Stimulated activated CD8-positive, alpha-beta memory T cell treated with anti-CD3 and anti-CD28 coated beads, Interleukin-4, amount 100 ng/mL, for 24 hours (primary cell): ENCODE measurements at regions not wholly inside any gene's neighbourhood (a gene's known extent, or its start where the extent isn't known, plus 50 kb on each side); places are given as distances from the start of the nearest gene placed in this dataset.
"Not testable (repeated sequence)": the region's sequence is repeated elsewhere in the genome, so short reads cannot be mapped to it uniquely, and the experiment has no call there.

Experiments used
- DNase-seq: peaks from one replicate; pipeline ENCODE4 v3.0.0-alpha.2; 2020; ENCODE audit warnings: low read depth

GRCh38 chr4:74544655-74545361 lies 99.9 kb downstream of the AREG start:
- DNase-seq: no peak

GRCh38 chr4:74545448-74545847 lies 100.5 kb downstream of the AREG start:
- no peak for DNase-seq

- DNase-seq: no peak
These were observed 101.1 kb downstream of the AREG start for GRCh38 chr4:74546057-74546456.

GRCh38 chr4:74547042-74547441 lies 102.1 kb downstream of the AREG start:
- no peak for DNase-seq

GRCh38 chr4:74548561-74548960 lies 103.6 kb downstream of the AREG start:
- DNase-seq: no peak

GRCh38 chr4:74549936-74550335 lies 105.0 kb downstream of the AREG start:
- DNase-seq: no peak

- DNase-seq: no peak
These were observed 110.3 kb downstream of the AREG start for GRCh38 chr4:74555231-74555630.

- no peak for DNase-seq
These were observed 110.9 kb downstream of the AREG start for GRCh38 chr4:74555843-74556242.

- no peak for DNase-seq
These were observed 114.9 kb downstream of the AREG start for GRCh38 chr4:74559853-74560252.

GRCh38 chr4:74567981-74568380 lies 123.0 kb downstream of the AREG start:
- no peak for DNase-seq

- no peak for DNase-seq
These were observed 125.2 kb downstream of the AREG start for GRCh38 chr4:74570095-74570494.

- no peak for DNase-seq
These were observed 133.4 kb downstream of the AREG start for GRCh38 chr4:74578329-74578728.

- DNase-seq: not testable (repeated sequence)
These were observed 133.9 kb downstream of the AREG start for GRCh38 chr4:74578865-74579264.

- DNase-seq: no peak
These were observed 138.3 kb downstream of the AREG start for GRCh38 chr4:74583089-74583700.

- DNase-seq: no peak
These were observed 138.8 kb downstream of the AREG start for GRCh38 chr4:74583757-74584156.

GRCh38 chr4:74588350-74588749 lies 143.4 kb downstream of the AREG start:
- no peak for DNase-seq

GRCh38 chr4:74590476-74590875 lies 145.5 kb downstream of the AREG start:
- no peak for DNase-seq

GRCh38 chr4:74598611-74599325 lies 153.8 kb downstream of the AREG start:
- no peak for DNase-seq

GRCh38 chr4:74603186-74603585 lies 158.2 kb downstream of the AREG start:
- DNase-seq: no peak

- no peak for DNase-seq
These were observed 163.4 kb downstream of the AREG start for GRCh38 chr4:74608151-74608949.

- no peak for DNase-seq
These were observed 165.6 kb downstream of the AREG start for GRCh38 chr4:74610491-74610890.

GRCh38 chr4:74612837-74613236 lies 167.9 kb downstream of the AREG start:
- no peak for DNase-seq
